H9 (cell line): ENCODE measurements at regions not wholly inside any gene's neighbourhood (a gene's known extent, or its start where the extent isn't known, plus 50 kb on each side); places are given as distances from the start of the nearest gene placed in this dataset.

Experiments
- DNase-seq: peaks from one replicate; pipeline ENCODE4 v3.0.0-alpha.2; 2017
- H2AFZ ChIP-seq: one replicate; pipeline ENCODE4 v1.6.1; 2013; ENCODE audit warnings: mild to moderate bottlenecking, low read length, control low read depth, moderate library complexity
- H2AK5ac ChIP-seq: 2 replicates; pipeline ENCODE4 v1.6.1; 2013; ENCODE audit warnings: low read length, control low read depth, mixed read lengths; ENCODE audit not compliant: insufficient read length
- H2BK120ac ChIP-seq: one replicate; pipeline ENCODE4 v1.6.1; 2013; ENCODE audit warnings: low read depth, mild to moderate bottlenecking, low read length, control low read depth, inconsistent platforms; ENCODE audit not compliant: poor library complexity, severe bottlenecking
- H2BK12ac ChIP-seq: 2 replicates; pipeline ENCODE4 v1.6.1; 2013; ENCODE audit warnings: low read length, control low read depth, mixed read lengths, low read depth; ENCODE audit not compliant: insufficient read length
- H2BK15ac ChIP-seq: 2 replicates; pipeline ENCODE4 v1.6.1; 2013; ENCODE audit warnings: low read depth, low read length, control low read depth
- H2BK20ac ChIP-seq: one replicate; pipeline ENCODE4 v1.6.1; 2013; ENCODE audit warnings: low read depth, mild to moderate bottlenecking, low read length, control low read depth, inconsistent platforms; ENCODE audit not compliant: poor library complexity, severe bottlenecking
- H2BK5ac ChIP-seq: 2 replicates; pipeline ENCODE4 v1.6.1; 2013; ENCODE audit warnings: low read length, control low read depth, mixed read lengths; ENCODE audit not compliant: insufficient read length
- H3K14ac ChIP-seq: 2 replicates; pipeline ENCODE4 v1.6.1; 2013; ENCODE audit warnings: low read length, control low read depth; ENCODE audit not compliant: insufficient read depth
- H3K18ac ChIP-seq: 2 replicates; pipeline ENCODE4 v1.6.1; 2013; ENCODE audit warnings: low read depth, mild to moderate bottlenecking, mixed read lengths, low read length, control low read depth; ENCODE audit not compliant: insufficient read length
- H3K23ac ChIP-seq: 2 replicates; pipeline ENCODE4 v1.6.1; 2013; ENCODE audit warnings: low read length, control low read depth, mixed read lengths, low read depth; ENCODE audit not compliant: insufficient read length
- H3K23me2 ChIP-seq: 2 replicates; pipeline ENCODE4 v1.6.1; 2013; ENCODE audit warnings: low read depth, mild to moderate bottlenecking, mixed read lengths, low read length, control low read depth; ENCODE audit not compliant: insufficient read length, poor library complexity, severe bottlenecking
- H3K27ac ChIP-seq: 2 replicates; pipeline ENCODE4 v1.5.1; 2013; ENCODE audit warnings: low read length, control low read depth, mixed read lengths, low read depth; ENCODE audit not compliant: insufficient read length
- H3K27me3 ChIP-seq: 2 replicates; pipeline ENCODE4 v1.6.1; 2013; ENCODE audit warnings: low read length, control low read depth, inconsistent platforms; ENCODE audit not compliant: insufficient read depth
- H3K4ac ChIP-seq: 2 replicates; pipeline ENCODE4 v1.6.1; 2013; ENCODE audit warnings: low read depth, mild to moderate bottlenecking, control low read depth, inconsistent platforms, low read length, moderate library complexity
- H3K4me1 ChIP-seq: 2 replicates; pipeline ENCODE4 v1.6.1; 2013; ENCODE audit warnings: low read length, control low read depth, inconsistent platforms; ENCODE audit not compliant: insufficient read depth
- H3K4me2 ChIP-seq: 2 replicates; pipeline ENCODE4 v1.6.1; 2013; ENCODE audit warnings: low read length, control low read depth, mixed read lengths; ENCODE audit not compliant: insufficient read length, insufficient read depth
- H3K56ac ChIP-seq: 2 replicates; pipeline ENCODE4 v1.6.1; 2013; ENCODE audit warnings: low read depth, mild to moderate bottlenecking, mixed read lengths, low read length, control low read depth; ENCODE audit not compliant: insufficient read length
- H3K79me1 ChIP-seq: 2 replicates; pipeline ENCODE4 v1.6.1; 2013; ENCODE audit warnings: low read depth, mild to moderate bottlenecking, moderate library complexity, low read length, control low read depth, inconsistent platforms; ENCODE audit not compliant: insufficient read depth, poor library complexity, severe bottlenecking
- H3K79me2 ChIP-seq: 2 replicates; pipeline ENCODE4 v1.6.1; 2013; ENCODE audit warnings: low read length, control low read depth, inconsistent platforms; ENCODE audit not compliant: insufficient read depth
- H3K9ac ChIP-seq: 2 replicates; pipeline ENCODE4 v1.6.1; 2013; ENCODE audit warnings: low read length, control low read depth, mixed read lengths; ENCODE audit not compliant: insufficient read length; ENCODE audit errors: extremely low read depth
- H3K9me3 ChIP-seq: one replicate; pipeline ENCODE4 v1.6.1; 2013; ENCODE audit warnings: low read depth, low read length, inconsistent platforms; ENCODE audit not compliant: control insufficient read depth
- H3T11ph ChIP-seq: one replicate; pipeline ENCODE4 v1.6.1; 2013; ENCODE audit warnings: mild to moderate bottlenecking, low read length, control low read depth, inconsistent platforms
- H4K20me1 ChIP-seq: one replicate; pipeline ENCODE4 v1.6.1; 2013; ENCODE audit not compliant: control insufficient read depth, insufficient read length, insufficient read depth
- H4K5ac ChIP-seq: 2 replicates; pipeline ENCODE4 v1.6.1; 2013; ENCODE audit warnings: low read depth, mild to moderate bottlenecking, mixed read lengths, low read length, control low read depth; ENCODE audit not compliant: insufficient read length
- H4K8ac ChIP-seq: replicated peaks from 2 replicates; pipeline ENCODE4 v1.6.1; 2013; ENCODE audit warnings: low read length, control low read depth, mixed read lengths, low read depth; ENCODE audit not compliant: insufficient read length
- H4K91ac ChIP-seq: 2 replicates; pipeline ENCODE4 v1.6.1; 2013; ENCODE audit warnings: low read depth, mild to moderate bottlenecking, moderate library complexity, mixed read lengths, low read length, control low read depth; ENCODE audit not compliant: insufficient read length
- H3K27ac Mint-ChIP-seq, 3 experiments: 2 replicates in 2 of 3; 3 replicates in 1 of 3; pipeline ENCODE4 v1.8.0; 2020 to 2021; ENCODE audit warnings: mixed read lengths in 3 of 3, mild to moderate bottlenecking in 1 of 3, moderate library complexity in 1 of 3
- H3K27me3 Mint-ChIP-seq: 2 replicates; pipeline ENCODE4 v1.8.0; 2021; ENCODE audit warnings: low read depth, mild to moderate bottlenecking, moderate library complexity, mixed read lengths
- H3K36me3 Mint-ChIP-seq, 3 experiments: 2 replicates in 2 of 3; 3 replicates in 1 of 3; pipeline ENCODE4 v1.8.0; 2020 to 2021; ENCODE audit warnings: low read depth in 3 of 3, mixed read lengths in 3 of 3; ENCODE audit not compliant: insufficient read depth in 1 of 3
- H3K4me1 Mint-ChIP-seq, 2 experiments: 2 replicates each; pipeline ENCODE4 v1.8.0; 2020; ENCODE audit warnings: mixed read lengths in 2 of 2
- H3K4me3 Mint-ChIP-seq, 2 experiments: 2 replicates in 1 of 2; 3 replicates in 1 of 2; pipeline ENCODE4 v1.8.0; 2020 to 2021; ENCODE audit warnings: mild to moderate bottlenecking in 2 of 2, mixed read lengths in 2 of 2, moderate library complexity in 1 of 2
- H3K9me3 Mint-ChIP-seq, 2 experiments: 2 replicates in 1 of 2; 3 replicates in 1 of 2; pipeline ENCODE4 v1.8.0; 2020; ENCODE audit warnings: mild to moderate bottlenecking in 2 of 2, mixed read lengths in 2 of 2, moderate library complexity in 1 of 2
- TF ChIP-seq, protein P1 (sequence below): fragments of 200-600 bp; sonication (generic); conservative IDR thresholded peaks from 3 replicates; pipeline ENCODE4 v1.8.0; 2021; ENCODE audit warnings: antibody characterized with exemption, mild to moderate bottlenecking

- H3T11ph ChIP-seq = no peak overlapping the region
- H2BK120ac ChIP-seq = no peak overlapping the region
- no peaks in the 10 kb centered on the region for H4K20me1 ChIP-seq
- no peak overlapping the region for H2BK15ac ChIP-seq
- H4K91ac ChIP-seq = no peak overlapping the region
- H4K5ac ChIP-seq = no peak overlapping the region
- no peak overlapping the region for H3K18ac ChIP-seq
- DNase-seq = no peak
- no peak overlapping the region for H3K56ac ChIP-seq
- no peak overlapping the region for H3K27ac ChIP-seq
- no peaks in the 10 kb centered on the region for H3K9me3 ChIP-seq
- H4K8ac ChIP-seq = no peak overlapping the region
- H3K4me3 Mint-ChIP-seq = no peak overlapping the region
- H3K79me1 ChIP-seq = no peaks in the 10 kb centered on the region
- H2BK20ac ChIP-seq = no peak overlapping the region
- H2AFZ ChIP-seq = no peak overlapping the region
- H3K79me2 ChIP-seq = no peaks in the 10 kb centered on the region
- no peaks in the 10 kb centered on the region for H3K27me3 Mint-ChIP-seq
- no peak overlapping the region for H3K9ac ChIP-seq
- H2BK5ac ChIP-seq = no peak overlapping the region
- no peaks in the 10 kb centered on the region for H3K23me2 ChIP-seq
- H2BK12ac ChIP-seq = no peak overlapping the region
- H3K4me2 ChIP-seq = no peak overlapping the region
- H3K4me1 Mint-ChIP-seq = no peaks in the 10 kb centered on the region
- 0 out of 5 replicates have a peak, but pooled peaks cover 0 to under 1% of the 10 kb centered on the region in 2 experiments for H3K9me3 Mint-ChIP-seq
- H3K36me3 Mint-ChIP-seq = no peaks in the 10 kb centered on the region; a peak in 1 of 7 replicates
- H3K27ac Mint-ChIP-seq = no peak overlapping the region
- H3K14ac ChIP-seq = no peak overlapping the region
- H2AK5ac ChIP-seq = no peak overlapping the region
- no peaks in the 10 kb centered on the region for H3K27me3 ChIP-seq
- no peak overlapping the region for H3K4ac ChIP-seq
- TF ChIP-seq, protein P1, sequence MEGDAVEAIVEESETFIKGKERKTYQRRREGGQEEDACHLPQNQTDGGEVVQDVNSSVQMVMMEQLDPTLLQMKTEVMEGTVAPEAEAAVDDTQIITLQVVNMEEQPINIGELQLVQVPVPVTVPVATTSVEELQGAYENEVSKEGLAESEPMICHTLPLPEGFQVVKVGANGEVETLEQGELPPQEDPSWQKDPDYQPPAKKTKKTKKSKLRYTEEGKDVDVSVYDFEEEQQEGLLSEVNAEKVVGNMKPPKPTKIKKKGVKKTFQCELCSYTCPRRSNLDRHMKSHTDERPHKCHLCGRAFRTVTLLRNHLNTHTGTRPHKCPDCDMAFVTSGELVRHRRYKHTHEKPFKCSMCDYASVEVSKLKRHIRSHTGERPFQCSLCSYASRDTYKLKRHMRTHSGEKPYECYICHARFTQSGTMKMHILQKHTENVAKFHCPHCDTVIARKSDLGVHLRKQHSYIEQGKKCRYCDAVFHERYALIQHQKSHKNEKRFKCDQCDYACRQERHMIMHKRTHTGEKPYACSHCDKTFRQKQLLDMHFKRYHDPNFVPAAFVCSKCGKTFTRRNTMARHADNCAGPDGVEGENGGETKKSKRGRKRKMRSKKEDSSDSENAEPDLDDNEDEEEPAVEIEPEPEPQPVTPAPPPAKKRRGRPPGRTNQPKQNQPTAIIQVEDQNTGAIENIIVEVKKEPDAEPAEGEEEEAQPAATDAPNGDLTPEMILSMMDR = no peak
- H3K4me1 ChIP-seq = no peaks in the 10 kb centered on the region
- H3K23ac ChIP-seq = no peak overlapping the region
These were observed 159.5 kb upstream of the FAT4 start for GRCh38 chr4:125155251-125155650.
